ENCODE measurements at regions not wholly inside any gene's neighbourhood (a gene's known extent, or its start where the extent isn't known, plus 50 kb on each side); places are given as distances from the start of the nearest gene placed in this dataset.

GRCh38 chr5:129361441-129362025 is 98.6 kb upstream of the ADAMTS19 start:
- TF ChIP-seq, protein P1, sequence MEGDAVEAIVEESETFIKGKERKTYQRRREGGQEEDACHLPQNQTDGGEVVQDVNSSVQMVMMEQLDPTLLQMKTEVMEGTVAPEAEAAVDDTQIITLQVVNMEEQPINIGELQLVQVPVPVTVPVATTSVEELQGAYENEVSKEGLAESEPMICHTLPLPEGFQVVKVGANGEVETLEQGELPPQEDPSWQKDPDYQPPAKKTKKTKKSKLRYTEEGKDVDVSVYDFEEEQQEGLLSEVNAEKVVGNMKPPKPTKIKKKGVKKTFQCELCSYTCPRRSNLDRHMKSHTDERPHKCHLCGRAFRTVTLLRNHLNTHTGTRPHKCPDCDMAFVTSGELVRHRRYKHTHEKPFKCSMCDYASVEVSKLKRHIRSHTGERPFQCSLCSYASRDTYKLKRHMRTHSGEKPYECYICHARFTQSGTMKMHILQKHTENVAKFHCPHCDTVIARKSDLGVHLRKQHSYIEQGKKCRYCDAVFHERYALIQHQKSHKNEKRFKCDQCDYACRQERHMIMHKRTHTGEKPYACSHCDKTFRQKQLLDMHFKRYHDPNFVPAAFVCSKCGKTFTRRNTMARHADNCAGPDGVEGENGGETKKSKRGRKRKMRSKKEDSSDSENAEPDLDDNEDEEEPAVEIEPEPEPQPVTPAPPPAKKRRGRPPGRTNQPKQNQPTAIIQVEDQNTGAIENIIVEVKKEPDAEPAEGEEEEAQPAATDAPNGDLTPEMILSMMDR (IDR thresholded peaks at IDR 0.05; ENCODE audit: extremely low read depth in 1 of 2, insufficient read depth in 1 of 2, low read depth in 1 of 2, low read length in 2 of 2) = peak; percentile 11 to 30
- TF ChIP-seq EZH2 (IDR thresholded peaks at IDR 0.05; ENCODE audit: borderline replicate concordance, low read depth, low read length, severe bottlenecking) (no peak), MYC (IDR thresholded peaks at IDR 0.05; ENCODE audit: low read depth, low read length) (no peak), POLR2A (IDR thresholded peaks at IDR 0.05; ENCODE audit: low read depth, low read length) (no peak), JUN (IDR thresholded peaks at IDR 0.05; ENCODE audit: borderline replicate concordance, insufficient read depth, insufficient read length, low read depth) (no peak), POLR2AphosphoS5 (IDR thresholded peaks at IDR 0.05; ENCODE audit: insufficient read depth, low read depth, low read length) (no peak), MAX (IDR thresholded peaks at IDR 0.05; ENCODE audit: insufficient read depth, insufficient read length) (no peak), FOS (IDR thresholded peaks at IDR 0.05; ENCODE audit: borderline replicate concordance, insufficient read depth, low read length) (no peak)
